ENCODE measurements at regions not wholly inside any gene's neighbourhood (a gene's known extent, or its start where the extent isn't known, plus 50 kb on each side); places are given as distances from the start of the nearest gene placed in this dataset.

GRCh38 chr6:79864421-79864820 is 82.9 kb downstream of the ELOVL4 start:
- no peak overlapping the region for H3K27ac ChIP-seq (ENCODE audit: low read depth in 2 of 2, low read length in 1 of 2)
- H3F3A ChIP-seq (replicated peaks; ENCODE audit: insufficient read depth) = no peaks in the 10 kb centered on the region
- no peaks in the 10 kb centered on the region for H3K9me3 ChIP-seq
- 70% methylated on average over 3 of the region's 3 CpGs for WGBS (ENCODE audit: low lambda C conversion rate)
- H3K4me3 ChIP-seq (ENCODE audit: low read depth in 2 of 2, low read length in 1 of 2) = no peak overlapping the region
- peaks cover 0 to 20% of the 10 kb centered on the region in 2 experiments; a peak in 2 of 4 replicates for H3K4me1 ChIP-seq (ENCODE audit: control insufficient read depth in 1 of 2, insufficient read depth in 2 of 2, low read depth in 1 of 2, low read length in 1 of 2)
- ChIA-PET CTCF (interaction anchor here (1.0 to 2.7 kb wide), 6 partner anchors 50 to 294 kb away, joined by 3 to 12 read pairs (median 4); no protein-coding TSS in a partner anchor), POLR2A (no interaction called here)
- H3K9me2 ChIP-seq = no peaks in the 10 kb centered on the region
- no peak for DNase-seq
- H3K79me2 ChIP-seq (ENCODE audit: insufficient read depth) = no peaks in the 10 kb centered on the region
- H3K36me3 ChIP-seq (replicated peaks in 1 of 2; ENCODE audit: control insufficient read depth in 1 of 2, insufficient read depth in 2 of 2, low read length in 1 of 2) = no peaks in the 10 kb centered on the region
- H3K27me3 ChIP-seq (ENCODE audit: insufficient read depth) = no peaks in the 10 kb centered on the region
- H4K20me1 ChIP-seq (ENCODE audit: insufficient read depth) = no peaks in the 10 kb centered on the region
- no peak overlapping the region for H3K4me2 ChIP-seq
- no peak overlapping the region for H3K9ac ChIP-seq
- H2AFZ ChIP-seq (ENCODE audit: low read depth) = no peak overlapping the region
- TF ChIP-seq EP300 (IDR thresholded peaks at IDR 0.05; ENCODE audit: borderline replicate concordance in 1 of 2, low read depth in 1 of 2, low read length in 1 of 2) (no peak), GATA2 (CRISPR knock-in tag; IDR thresholded peaks at IDR 0.05) (no peak), POLR2AphosphoS5 (IDR thresholded peaks at IDR 0.05; ENCODE audit: low read depth, low read length) (no peak), IRF3 (IDR thresholded peaks at IDR 0.05; ENCODE audit: low read depth, low read length) (no peak), TAF1 (IDR thresholded peaks at IDR 0.05; ENCODE audit: borderline replicate concordance, low read depth, low read length) (no peak), CTCF (IDR thresholded peaks at IDR 0.05) (no peak), RCOR1 (IDR thresholded peaks at IDR 0.05; ENCODE audit: low read length) (no peak), TCF12 (IDR thresholded peaks at IDR 0.05) (no peak), YY1 (IDR thresholded peaks at IDR 0.05; ENCODE audit: low read depth) (no peak), ELF1 (IDR thresholded peaks at IDR 0.05) (no peak), RFX5 (IDR thresholded peaks at IDR 0.05; ENCODE audit: low read length) (no peak), SMC3 (IDR thresholded peaks at IDR 0.05; ENCODE audit: low read depth, low read length) (no peak), SIN3A (IDR thresholded peaks at IDR 0.05; ENCODE audit: borderline replicate concordance, low read depth, low read length) (no peak), MAX (IDR thresholded peaks at IDR 0.05; ENCODE audit: low read depth) (no peak), FOXJ3 (CRISPR knock-in tag; IDR thresholded peaks at IDR 0.05) (no peak), MXI1 (IDR thresholded peaks at IDR 0.05; ENCODE audit: low read depth, low read length) (no peak), MEF2A (IDR thresholded peaks at IDR 0.05; ENCODE audit: borderline replicate concordance, low read depth) (no peak), RAD21 (IDR thresholded peaks at IDR 0.05; ENCODE audit: low read length) (no peak)
- TF ChIP-seq, protein P1, sequence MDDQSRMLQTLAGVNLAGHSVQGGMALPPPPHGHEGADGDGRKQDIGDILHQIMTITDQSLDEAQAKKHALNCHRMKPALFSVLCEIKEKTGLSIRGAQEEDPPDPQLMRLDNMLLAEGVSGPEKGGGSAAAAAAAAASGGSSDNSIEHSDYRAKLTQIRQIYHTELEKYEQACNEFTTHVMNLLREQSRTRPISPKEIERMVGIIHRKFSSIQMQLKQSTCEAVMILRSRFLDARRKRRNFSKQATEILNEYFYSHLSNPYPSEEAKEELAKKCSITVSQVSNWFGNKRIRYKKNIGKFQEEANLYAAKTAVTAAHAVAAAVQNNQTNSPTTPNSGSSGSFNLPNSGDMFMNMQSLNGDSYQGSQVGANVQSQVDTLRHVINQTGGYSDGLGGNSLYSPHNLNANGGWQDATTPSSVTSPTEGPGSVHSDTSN (IDR thresholded peaks at IDR 0.05) = no peak

Data from SK-N-SH (cell line).